SK-N-MC (cell line): ENCODE measurements at regions not wholly inside any gene's neighbourhood (a gene's known extent, or its start where the extent isn't known, plus 50 kb on each side); places are given as distances from the start of the nearest gene placed in this dataset.

Experiments used
- EZH2 ChIP-seq: fragments of 200-600 bp; sonication (generic); IDR thresholded peaks from one replicate; pipeline ENCODE4 v1.6.1; 2017; ENCODE audit warnings: antibody characterized with exemption
- POLR2AphosphoS5 ChIP-seq: IDR thresholded peaks from 2 replicates; pipeline ENCODE4 v1.6.1; 2012; ENCODE audit warnings: mild to moderate bottlenecking, low read depth, low read length, borderline replicate concordance

DNA sequence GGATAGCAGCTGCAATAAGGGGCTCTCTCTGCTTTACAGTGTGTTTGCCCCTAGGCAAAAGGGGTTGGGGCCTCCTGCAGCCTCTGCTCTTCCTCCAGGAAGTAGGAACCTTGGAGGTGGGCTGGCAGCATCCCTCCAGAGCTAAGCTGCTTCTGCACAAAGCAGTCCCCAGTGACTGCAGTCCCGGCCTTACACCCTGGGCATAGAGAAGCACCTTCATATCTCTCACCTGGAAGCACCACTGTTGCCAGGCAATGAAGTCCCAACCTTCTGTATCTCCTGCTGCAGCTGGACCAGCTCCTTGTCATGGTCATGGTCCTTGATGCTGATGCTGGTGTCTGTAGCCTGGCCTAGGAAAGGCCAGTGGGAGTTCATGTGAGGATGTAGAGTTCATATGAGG, 171.1 kb upstream of the TET2 start:
- TF ChIP-seq POLR2AphosphoS5, result no peak
- TF ChIP-seq EZH2, result no peak
